Sigmoid colon (tissue), 4 donors: ENCODE measurements at regions not wholly inside any gene's neighbourhood (a gene's known extent, or its start where the extent isn't known, plus 50 kb on each side); places are given as distances from the start of the nearest gene placed in this dataset.

ENCODE experiments used
- EP300 ChIP-seq, 4 donors: sonication (generic); formaldehyde crosslinking; IDR thresholded peaks; one replicate each; pipeline ENCODE4 v1.6.1; 2017; ENCODE audit warnings: antibody characterized with exemption in 4 of 4
- POLR2A ChIP-seq, 2 donors: fragments of 450-650 bp; IDR thresholded peaks; one replicate each; pipeline ENCODE4 v1.6.1; 2016; ENCODE audit warnings: antibody characterized with exemption in 2 of 2, mild to moderate bottlenecking in 2 of 2, moderate library complexity in 2 of 2
- POLR2AphosphoS5 ChIP-seq, 4 donors: sonication (generic); formaldehyde crosslinking; IDR thresholded peaks; one replicate each; pipeline ENCODE4 v1.6.1; 2017; ENCODE audit warnings: antibody characterized with exemption in 4 of 4
- TF ChIP-seq, protein P1 (sequence below), 4 experiments: fragments of 450-650 bp in 3 of 4; fragments of 200-600 bp in 1 of 4; IDR thresholded peaks; one replicate each; pipeline ENCODE4 v1.5.1; 2016 to 2019; ENCODE audit warnings: antibody characterized with exemption in 4 of 4, mild to moderate bottlenecking in 3 of 4, moderate library complexity in 2 of 4

DNA sequence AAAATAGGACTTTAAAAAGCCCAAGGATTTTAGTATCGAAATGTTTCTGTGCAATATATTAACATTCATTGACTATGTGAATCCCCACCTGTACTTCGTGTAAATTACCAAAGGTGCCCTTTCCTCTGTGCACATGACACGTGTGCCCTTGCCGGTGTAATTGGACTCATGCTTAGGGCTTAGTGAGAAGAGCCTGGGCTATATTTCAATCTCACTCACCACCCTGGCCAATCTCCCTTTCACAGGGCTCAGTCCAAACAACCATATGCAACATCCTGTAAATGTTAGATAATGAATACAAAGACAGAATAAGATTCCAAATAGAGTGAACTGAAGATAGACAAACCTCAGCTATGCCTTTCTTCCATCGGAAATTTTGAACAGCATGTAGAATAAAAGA, 564.3 kb downstream of the USP25 start:
- TF ChIP-seq, protein P1, sequence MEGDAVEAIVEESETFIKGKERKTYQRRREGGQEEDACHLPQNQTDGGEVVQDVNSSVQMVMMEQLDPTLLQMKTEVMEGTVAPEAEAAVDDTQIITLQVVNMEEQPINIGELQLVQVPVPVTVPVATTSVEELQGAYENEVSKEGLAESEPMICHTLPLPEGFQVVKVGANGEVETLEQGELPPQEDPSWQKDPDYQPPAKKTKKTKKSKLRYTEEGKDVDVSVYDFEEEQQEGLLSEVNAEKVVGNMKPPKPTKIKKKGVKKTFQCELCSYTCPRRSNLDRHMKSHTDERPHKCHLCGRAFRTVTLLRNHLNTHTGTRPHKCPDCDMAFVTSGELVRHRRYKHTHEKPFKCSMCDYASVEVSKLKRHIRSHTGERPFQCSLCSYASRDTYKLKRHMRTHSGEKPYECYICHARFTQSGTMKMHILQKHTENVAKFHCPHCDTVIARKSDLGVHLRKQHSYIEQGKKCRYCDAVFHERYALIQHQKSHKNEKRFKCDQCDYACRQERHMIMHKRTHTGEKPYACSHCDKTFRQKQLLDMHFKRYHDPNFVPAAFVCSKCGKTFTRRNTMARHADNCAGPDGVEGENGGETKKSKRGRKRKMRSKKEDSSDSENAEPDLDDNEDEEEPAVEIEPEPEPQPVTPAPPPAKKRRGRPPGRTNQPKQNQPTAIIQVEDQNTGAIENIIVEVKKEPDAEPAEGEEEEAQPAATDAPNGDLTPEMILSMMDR (IDR thresholded peaks at IDR 0.05), result no peak
- TF ChIP-seq POLR2A (IDR thresholded peaks at IDR 0.05) (no peak), POLR2AphosphoS5 (IDR thresholded peaks at IDR 0.05) (no peak), EP300 (IDR thresholded peaks at IDR 0.05) (no peak)
